C1 segment of cervical spinal cord (tissue), 14 donors: ENCODE measurements at regions not wholly inside any gene's neighbourhood (a gene's known extent, or its start where the extent isn't known, plus 50 kb on each side); places are given as distances from the start of the nearest gene placed in this dataset.

Experiments used
- DNase-seq, 14 donors: peaks; one replicate each; lab custom pipeline; 2025; lab: John Stamatoyannopoulos, UW

DNA sequence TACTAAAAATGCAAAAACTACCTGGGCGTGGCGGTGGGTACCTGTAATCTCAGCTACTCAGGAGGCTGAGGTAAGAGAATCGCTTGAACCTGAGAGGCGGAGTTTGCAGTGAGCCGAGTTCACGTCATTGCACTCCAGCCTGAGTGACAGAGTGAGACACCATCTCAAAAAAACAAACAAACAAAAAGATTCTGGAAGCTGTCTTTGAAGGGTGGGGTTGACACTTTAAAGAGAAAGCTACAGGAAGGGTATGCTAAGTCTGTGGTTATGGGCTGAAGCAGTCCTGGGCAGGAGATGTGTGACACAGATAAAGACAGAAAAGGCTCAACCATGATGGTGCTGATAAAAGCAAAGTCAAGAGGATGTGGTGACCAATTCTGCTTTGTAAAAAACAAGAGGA, 328.5 kb upstream of the AMELY start:
- no peak for DNase-seq

DNA sequence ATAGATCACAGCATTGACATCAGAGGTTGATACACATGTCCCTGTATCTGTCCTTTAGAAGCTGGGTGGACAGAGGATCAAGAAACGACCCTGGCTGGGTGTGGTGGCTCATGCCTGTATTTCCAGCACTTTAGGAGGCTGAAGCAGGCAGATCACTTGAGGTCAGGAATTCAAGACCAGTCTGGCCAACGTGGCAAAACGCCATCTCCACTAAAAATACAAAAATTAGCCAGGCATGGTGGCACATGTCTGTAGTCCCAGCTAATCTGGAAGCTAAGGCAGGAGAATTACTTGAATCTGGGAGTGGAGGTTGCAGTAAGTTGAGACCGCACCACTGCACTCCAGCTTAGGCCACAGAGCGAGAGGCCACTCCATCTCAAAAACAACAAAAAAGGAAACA, 300.4 kb upstream of the AMELY start:
- DNase-seq, result no peak

DNA sequence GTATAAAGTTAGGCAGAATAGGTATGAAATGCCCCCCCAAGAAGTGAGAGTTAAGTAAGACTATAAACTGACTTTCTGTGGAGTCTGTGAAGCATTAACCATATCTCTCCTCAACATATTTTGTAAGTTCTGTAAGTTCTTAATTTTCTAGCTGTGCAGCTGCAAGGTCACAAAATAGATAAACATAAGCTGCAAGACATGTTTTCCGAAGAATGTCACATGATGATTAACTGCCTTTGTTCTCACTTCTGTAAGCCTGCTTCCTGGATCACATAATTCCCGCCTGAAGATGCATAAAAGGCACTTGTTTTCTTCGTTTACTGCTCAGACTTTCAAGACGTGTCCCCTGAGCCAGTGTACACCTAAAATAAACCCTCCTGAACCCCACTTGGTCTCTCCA, 292.9 kb upstream of the AMELY start:
- no peak for DNase-seq

DNA sequence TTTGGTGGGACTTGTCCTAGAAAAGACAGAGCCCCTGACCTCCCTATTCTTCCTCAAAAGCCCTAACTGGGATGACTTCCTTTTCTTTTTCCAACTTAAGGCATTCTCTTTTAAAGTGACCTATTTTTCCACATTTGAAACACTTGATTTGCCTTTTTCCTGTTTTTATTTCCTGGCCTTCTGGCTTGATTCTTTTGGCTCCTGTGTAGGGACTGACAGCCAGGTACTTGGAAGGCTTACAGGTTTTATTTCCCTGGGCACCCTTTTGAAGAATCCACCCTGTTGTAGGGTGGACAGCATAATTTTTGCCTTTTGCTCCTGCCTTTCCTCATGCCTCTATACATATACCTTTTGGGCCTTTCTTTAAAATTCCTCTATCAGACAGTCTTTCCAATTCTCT, 271.0 kb upstream of the AMELY start:
- DNase-seq, result peak in 1 of 14 donors; percentile 61

DNA sequence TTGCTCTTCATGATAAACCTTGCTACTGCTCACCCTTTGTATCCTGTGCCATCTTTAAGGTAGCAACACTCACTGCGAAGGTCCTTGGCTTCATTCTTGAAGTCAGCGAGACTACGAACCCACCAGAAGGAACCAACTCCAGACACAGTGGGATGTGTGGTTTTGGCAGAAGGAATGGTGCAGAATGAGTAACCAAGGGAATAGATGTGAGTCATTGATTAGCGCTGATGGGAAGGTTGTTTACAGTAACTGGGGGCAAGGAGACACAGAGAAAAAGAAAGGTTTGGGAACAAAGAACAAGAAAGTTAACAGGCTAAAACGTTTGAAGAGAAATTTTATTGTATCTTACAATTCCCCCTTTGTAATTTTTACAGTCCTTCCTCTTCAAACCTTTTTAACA, 266.1 kb upstream of the AMELY start:
- no peak for DNase-seq

DNA sequence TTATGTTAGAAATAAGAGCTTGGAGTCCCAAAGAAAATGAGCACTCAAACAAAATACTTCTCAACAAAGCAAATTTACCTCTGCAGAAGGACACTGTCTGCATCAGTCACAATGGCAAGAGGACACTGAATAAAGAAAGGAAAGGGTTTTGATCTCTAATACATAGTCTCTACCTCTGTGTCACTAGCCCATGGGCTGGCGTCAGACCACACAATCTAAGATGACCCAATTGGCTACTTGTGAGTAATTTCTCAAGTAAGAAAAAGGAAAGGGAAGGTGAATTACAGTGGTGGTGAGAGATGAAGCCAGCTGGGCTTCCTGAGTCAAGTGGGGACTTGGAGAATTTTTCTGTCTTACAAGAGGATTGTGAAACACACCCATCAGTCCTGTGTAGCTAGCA, 257.9 kb upstream of the AMELY start:
- no peak for DNase-seq

DNA sequence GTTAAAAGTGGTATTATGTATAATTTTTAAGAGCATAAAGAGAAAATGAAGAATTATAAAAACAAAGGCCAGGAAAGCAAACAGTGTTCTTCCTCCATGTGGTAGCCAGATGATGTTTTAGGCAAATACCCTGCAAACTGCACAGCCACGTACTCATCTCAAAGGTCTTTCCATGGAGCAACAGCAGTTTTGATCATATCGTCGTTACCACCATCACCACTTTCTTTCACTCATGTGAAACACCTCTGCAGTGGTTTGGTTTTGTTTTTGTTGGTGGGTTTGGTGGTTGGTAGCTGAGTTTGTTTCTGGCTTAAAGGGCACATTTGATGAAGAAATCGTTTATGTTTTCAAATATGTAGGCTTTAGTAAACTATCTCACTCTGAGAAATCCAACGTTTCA, 229.9 kb upstream of the AMELY start:
- no peak for DNase-seq
